K562 (cell line): ENCODE measurements at regions not wholly inside any gene's neighbourhood (a gene's known extent, or its start where the extent isn't known, plus 50 kb on each side); places are given as distances from the start of the nearest gene placed in this dataset.

Source experiments
- CREB3L1 ChIP-seq: fragments of 450-650 bp; IDR thresholded peaks from 2 replicates; pipeline ENCODE4 v1.6.1; 2014; ENCODE audit warnings: low read depth, mild to moderate bottlenecking, moderate library complexity, borderline replicate concordance
- CTCF ChIP-seq, 3 experiments: IDR thresholded peaks in 2 of 3; conservative IDR thresholded peaks in 1 of 3; 2 replicates each; pipeline ENCODE4 v1.5.1; 2011 to 2012; ENCODE audit warnings: low read length in 3 of 3, mild to moderate bottlenecking in 3 of 3, control low read depth in 2 of 3, improper control_type of control experiment in 1 of 3, inconsistent platforms in 1 of 3, low read depth in 1 of 3, mixed read lengths in 1 of 3, moderate library complexity in 1 of 3; ENCODE audit not compliant: insufficient read depth in 2 of 3
- ELF4 ChIP-seq: fragments of 450-650 bp; formaldehyde crosslinking; IDR thresholded peaks from 2 replicates; pipeline ENCODE4 v1.4.0; 2022; ENCODE audit warnings: missing genetic modification characterization
- EP300 ChIP-seq: IDR thresholded peaks from 2 replicates; pipeline ENCODE4 v1.6.1; 2012; ENCODE audit warnings: low read length, improper control_type of control experiment
- EZH2 ChIP-seq: IDR thresholded peaks from 2 replicates; pipeline ENCODE4 v1.6.1; 2012; ENCODE audit warnings: low read depth, mild to moderate bottlenecking, inconsistent platforms, low read length, borderline replicate concordance
- GABPA ChIP-seq: fragments of 200-800 bp; sonication (Bioruptor generic); conservative IDR thresholded peaks from 2 replicates; pipeline ENCODE4 v1.6.1; 2016; ENCODE audit warnings: low read depth, missing genetic modification characterization, missing compliant biosample characterization
- POLR2A ChIP-seq: fragments of 450-650 bp; conservative IDR thresholded peaks from 2 replicates; pipeline ENCODE4 v1.6.1; 2016
- PTTG1 ChIP-seq: fragments of 450-650 bp; IDR thresholded peaks from 2 replicates; pipeline ENCODE4 v1.6.1; 2016; ENCODE audit warnings: low read depth, mild to moderate bottlenecking, missing genetic modification characterization, missing compliant biosample characterization
- RBM14 ChIP-seq: fragments of 200-400 bp; formaldehyde crosslinking; IDR thresholded peaks from 2 replicates; pipeline ENCODE4 v1.6.1; 2018; ENCODE audit warnings: low read depth, mild to moderate bottlenecking, low read length, moderate library complexity, borderline replicate concordance; ENCODE audit not compliant: insufficient read depth
- RFX5 ChIP-seq: IDR thresholded peaks from 2 replicates; pipeline ENCODE4 v1.6.1; 2011; ENCODE audit warnings: low read depth, mild to moderate bottlenecking, improper control_type of control experiment, low read length
- SMARCC2 ChIP-seq: fragments of 450-650 bp; IDR thresholded peaks from 2 replicates; pipeline ENCODE4 v1.6.1; 2017; ENCODE audit warnings: antibody characterized with exemption, moderate library complexity, mild to moderate bottlenecking, low read depth
- USF2 ChIP-seq: sonication (generic); formaldehyde crosslinking; IDR thresholded peaks from 2 replicates; pipeline ENCODE4 v1.5.0; 2020; ENCODE audit warnings: missing genetic modification reagents
- YY1 ChIP-seq, 3 experiments: IDR thresholded peaks; 2 replicates each; pipeline ENCODE4 v1.6.1; 2011; ENCODE audit warnings: low read length in 2 of 3, mild to moderate bottlenecking in 2 of 3, moderate library complexity in 2 of 3, borderline replicate concordance in 1 of 3, control low read depth in 1 of 3, low read depth in 1 of 3; ENCODE audit not compliant: insufficient read depth in 3 of 3, insufficient replicate concordance in 2 of 3, control insufficient read depth in 1 of 3, insufficient read length in 1 of 3; ENCODE audit errors: extremely low read depth in 1 of 3
- ZSCAN29 ChIP-seq: fragments of 450-650 bp; IDR thresholded peaks from 2 replicates; pipeline ENCODE4 v1.6.1; 2017

DNA sequence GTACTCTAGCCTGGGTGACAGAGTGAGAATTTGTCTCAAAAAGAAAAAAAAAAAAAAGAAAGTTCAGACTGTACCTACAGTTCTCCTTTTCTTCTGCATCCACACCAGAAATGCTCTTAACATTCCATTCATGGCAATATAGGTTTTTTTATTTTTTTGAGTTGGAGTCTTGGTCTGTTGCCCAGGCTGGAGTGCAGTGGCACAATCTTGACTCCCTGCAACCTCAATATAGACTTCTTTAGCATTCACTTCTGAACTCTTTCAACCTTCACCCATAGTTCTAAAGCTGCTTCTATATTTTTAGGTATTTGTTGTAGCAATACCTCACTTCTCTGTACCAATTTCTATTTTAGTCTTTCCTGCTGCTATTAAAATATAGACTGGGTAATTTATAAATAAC, 1095.7 kb downstream of the FLRT2 start:
- no peak for TF ChIP-seq EP300
- TF ChIP-seq ELF4 (CRISPR knock-in tag): no peak
- no peak for TF ChIP-seq EZH2
- TF ChIP-seq USF2 (CRISPR knock-in tag): no peak
- no peak for TF ChIP-seq SMARCC2
- TF ChIP-seq CREB3L1: no peak
- TF ChIP-seq CTCF (IDR thresholded peaks at IDR 0.05 in 2 of 3, conservative IDR thresholded peaks at IDR 0.05 in 1 of 3; ENCODE audit: insufficient read depth in 2 of 3, low read depth in 1 of 3, low read length in 3 of 3): no peak
- TF ChIP-seq YY1 (IDR thresholded peaks at IDR 0.05; ENCODE audit: borderline replicate concordance in 1 of 3, control insufficient read depth in 1 of 3, extremely low read depth in 1 of 3, insufficient read depth in 3 of 3, insufficient read length in 1 of 3, insufficient replicate concordance in 2 of 3, low read depth in 1 of 3, low read length in 2 of 3): no peak
- TF ChIP-seq ZSCAN29: no peak
- TF ChIP-seq RBM14: no peak
- TF ChIP-seq PTTG1 (tag): no peak
- no peak for TF ChIP-seq RFX5
- TF ChIP-seq POLR2A: no peak
- TF ChIP-seq GABPA (tag): no peak
